ENCODE measurements at regions not wholly inside any gene's neighbourhood (a gene's known extent, or its start where the extent isn't known, plus 50 kb on each side); places are given as distances from the start of the nearest gene placed in this dataset.

DNA sequence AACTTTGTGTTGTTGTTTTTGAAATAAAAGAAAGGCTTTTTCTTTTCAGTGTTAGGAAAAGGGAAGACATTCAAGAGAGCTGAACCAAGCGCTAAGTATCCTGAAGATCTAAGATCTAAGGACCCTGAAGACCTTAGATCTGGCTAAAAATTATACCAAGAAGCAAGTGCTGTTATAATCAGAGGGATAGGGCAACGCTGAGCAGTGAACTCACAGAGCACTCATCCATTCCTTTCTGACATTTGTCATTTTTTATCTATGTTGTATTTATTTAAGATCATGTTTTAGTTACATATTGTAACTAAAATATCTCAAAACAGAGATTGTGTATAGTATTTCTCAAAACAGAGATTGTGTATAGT, 60.5 kb upstream of the FAM216B start:
- DNase-seq (ENCODE audit: low spot score), result no peak

GRCh38 chr13:42722883-42723539, 58.4 kb upstream of the FAM216B start:
- DNase-seq (ENCODE audit: low spot score), result no peak

DNA sequence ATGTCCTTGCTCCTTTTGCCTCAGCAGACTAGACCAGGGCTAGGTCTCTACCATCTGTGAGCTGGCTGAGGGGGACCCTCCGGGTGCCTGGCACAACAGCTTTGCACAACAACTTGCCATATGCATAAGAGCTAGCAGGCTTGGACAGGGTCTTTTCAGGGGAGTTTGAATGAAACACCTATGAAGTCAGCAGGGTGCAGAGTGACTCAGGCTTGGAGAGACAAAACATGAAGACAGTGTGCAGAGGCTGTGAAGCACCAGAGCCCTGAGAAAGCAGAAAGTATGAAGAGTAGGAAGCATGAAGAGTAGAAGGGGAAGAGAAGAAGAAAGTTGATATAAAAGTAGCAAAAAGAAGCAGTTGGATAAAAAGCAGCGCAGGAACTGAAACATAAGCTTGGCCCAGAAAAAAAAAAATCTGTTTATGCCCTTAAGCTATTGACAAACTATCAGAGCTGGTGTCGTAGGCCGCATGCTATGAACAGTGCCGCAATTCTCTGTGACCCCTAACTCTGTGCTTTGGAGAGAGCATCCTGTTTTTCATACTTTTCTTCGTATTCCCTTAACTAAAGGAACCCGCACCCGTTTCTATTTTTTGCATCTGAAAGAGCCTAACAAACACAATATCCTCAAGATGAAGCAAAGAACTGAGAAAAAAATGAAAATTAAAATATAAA, 52.7 kb upstream of the FAM216B start:
- DNase-seq (ENCODE audit: low spot score), result no peak

GRCh38 chr13:42729857-42730402, 51.5 kb upstream of the FAM216B start:
- DNase-seq (ENCODE audit: low spot score), result no peak
